HepG2 (cell line): ENCODE measurements at regions not wholly inside any gene's neighbourhood (a gene's known extent, or its start where the extent isn't known, plus 50 kb on each side); places are given as distances from the start of the nearest gene placed in this dataset.

Experiments
- ATAC-seq: fragments of 200-7000 bp; cut with Tn5 transposase; 3 replicates; pipeline ENCODE4 v1.9.1; 2020; ENCODE audit warnings: mild to moderate bottlenecking, moderate library complexity
- BruUV-seq: library from RNA; stranded (reverse); fragments of 400-500 nt; replicated peaks from 2 replicates; lab custom pipeline; 2021; lab: Mats Ljungman, UMichigan
- CTCF ChIA-PET: fragments of 300-600 bp; formaldehyde crosslinking; extraction: SDS; loops from one replicate; lab custom pipeline; 2021; ENCODE audit warnings: low total read pairs, inconsistent platforms, low intra/inter-chr PET ratio; lab: Yijun Ruan, JAX
- POLR2A ChIA-PET: fragments of 350-600 bp; sonication (Branson Sonifier 250); formaldehyde crosslinking; loops from one replicate; lab custom pipeline; 2020; ENCODE audit warnings: antibody characterized with exemption, inconsistent platforms; lab: Yijun Ruan, JAX
- DNase-seq: peaks from one replicate; pipeline ENCODE4 v3.0.0-alpha.2; 2015; ENCODE audit warnings: low spot score
- FAIRE-seq: peaks from 3 replicates; lab custom pipeline; 2011; peaks lifted over from hg19 to GRCh38; lab: Jason Lieb, UNC
- H2AFZ ChIP-seq: one replicate; pipeline ENCODE4 v1.6.1; 2011; ENCODE audit warnings: low read length, inconsistent platforms
- H3K27ac ChIP-seq: fragments of 300-600 bp; 3 replicates; pipeline ENCODE4 v1.8.0; 2011; ENCODE audit warnings: mixed run types, mild to moderate bottlenecking, mixed read lengths, low read length, inconsistent platforms; ENCODE audit not compliant: insufficient read depth; ENCODE audit errors: extremely low read length
- H3K27me3 ChIP-seq, 2 experiments: fragments of 200-600 bp in 1 of 2; 2 replicates in 1 of 2; 3 replicates in 1 of 2; pipeline versions ENCODE4 v1.6.0 to v1.8.0; 2011; ENCODE audit warnings: low read length in 2 of 2, mild to moderate bottlenecking in 2 of 2, moderate library complexity in 2 of 2, inconsistent platforms in 1 of 2; ENCODE audit not compliant: insufficient read depth in 2 of 2, control insufficient read depth in 1 of 2
- H3K36me3 ChIP-seq, 2 experiments: fragments of 200-600 bp in 1 of 2; replicated peaks in 1 of 2; 2 replicates in 1 of 2; 3 replicates in 1 of 2; pipeline versions ENCODE4 v1.5.1 to v1.8.0; 2011; ENCODE audit warnings: low read length in 2 of 2, inconsistent platforms in 1 of 2; ENCODE audit not compliant: insufficient read depth in 2 of 2, control insufficient read depth in 1 of 2
- H3K4me1 ChIP-seq: 2 replicates; pipeline ENCODE4 v1.5.1; 2012; ENCODE audit warnings: low read length, inconsistent platforms; ENCODE audit not compliant: insufficient read depth
- H3K4me2 ChIP-seq: 2 replicates; pipeline ENCODE4 v1.6.0; 2011; ENCODE audit warnings: low read depth, low read length, inconsistent platforms
- H3K4me3 ChIP-seq, 3 experiments: fragments of 200-600 bp in 1 of 3; sonication (generic), shearing (Covaris generic) in 1 of 3; replicated peaks in 1 of 3; 2 replicates each; pipeline ENCODE4 v1.5.1; 2011 to 2016; ENCODE audit warnings: low read length in 3 of 3, inconsistent platforms in 2 of 3, low read depth in 2 of 3, mild to moderate bottlenecking in 2 of 3, control low read depth in 1 of 3, mixed read lengths in 1 of 3; ENCODE audit not compliant: insufficient read depth in 1 of 3
- H3K79me2 ChIP-seq: one replicate; pipeline ENCODE4 v1.6.1; 2011; ENCODE audit warnings: low read length, inconsistent platforms; ENCODE audit not compliant: insufficient read depth
- H3K9ac ChIP-seq: 2 replicates; pipeline ENCODE4 v1.6.0; 2011; ENCODE audit warnings: mild to moderate bottlenecking, low read depth, low read length, inconsistent platforms; ENCODE audit not compliant: insufficient read depth
- H3K9me3 ChIP-seq: 2 replicates; pipeline ENCODE4 v1.5.1; 2012; ENCODE audit warnings: mild to moderate bottlenecking, low read length
- H4K20me1 ChIP-seq: 2 replicates; pipeline ENCODE4 v1.6.0; 2011; ENCODE audit warnings: inconsistent platforms, mild to moderate bottlenecking, low read length, moderate library complexity; ENCODE audit not compliant: insufficient read depth
- CSRNP1 ChIP-seq: sonication (generic); formaldehyde crosslinking; IDR thresholded peaks from 2 replicates; pipeline ENCODE4 v1.8.1; 2023; ENCODE audit warnings: mild to moderate bottlenecking, missing genetic modification reagents
- E2F5 ChIP-seq: sonication (generic); formaldehyde crosslinking; conservative IDR thresholded peaks from 2 replicates; pipeline ENCODE4 v1.4.0; 2020; ENCODE audit warnings: missing genetic modification reagents
- MEF2D ChIP-seq: sonication (generic); formaldehyde crosslinking; IDR thresholded peaks from 2 replicates; pipeline ENCODE4 v1.5.1; 2020; ENCODE audit warnings: mild to moderate bottlenecking, missing genetic modification reagents
- SMAD3 ChIP-seq: sonication (generic); formaldehyde crosslinking; IDR thresholded peaks from 2 replicates; pipeline ENCODE4 v1.4.0; 2020; ENCODE audit warnings: missing genetic modification reagents
- SMC3 ChIP-seq: IDR thresholded peaks from 2 replicates; pipeline ENCODE4 v1.6.1; 2011; ENCODE audit warnings: low read length, improper control_type of control experiment
- SRSF4 ChIP-seq: fragments of 200-400 bp; formaldehyde crosslinking; IDR thresholded peaks from one replicate; pipeline ENCODE4 v1.6.1; 2018; ENCODE audit warnings: mild to moderate bottlenecking, low read depth, low read length, moderate library complexity; ENCODE audit not compliant: poor library complexity, severe bottlenecking
- THAP9 ChIP-seq: sonication (generic); formaldehyde crosslinking; IDR thresholded peaks from 2 replicates; pipeline ENCODE4; 2020; ENCODE audit warnings: missing genetic modification reagents, mild to moderate bottlenecking, borderline replicate concordance
- WGBS: methylation state at CpG from one replicate; pipeline ENCODE4 v1.1.6; 2017; ENCODE audit warnings: low lambda C conversion rate; 5-methylcytosine and 5-hydroxymethylcytosine counted together
- in situ Hi-C: cut with HindIII; loops from 2 replicates; pipeline ENCODE4 v1.10.0; 2017; ENCODE audit warnings: low pct_unique_long_range_greater_than_20kb; ENCODE audit not compliant: extremely low pct_ligation_motif_present
- intact Hi-C: fragments of 100-400 bp; cut with micrococcal nuclease; formaldehyde crosslinking; loops from one replicate; pipeline ENCODE4 v1.10.0; 2022; ENCODE audit not compliant: unreplicated experiment
- TF ChIP-seq, protein P1 (sequence below): sonication (generic); formaldehyde crosslinking; IDR thresholded peaks from 2 replicates; pipeline ENCODE4 v1.4.0; 2020; ENCODE audit warnings: mild to moderate bottlenecking, missing genetic modification reagents

GRCh38 chr14:26104717-26105116 lies 493.1 kb downstream of the NOVA1 start:
- BruUV-seq: no TSS peak
- FAIRE-seq (no peak), ATAC-seq (no peak), DNase-seq (no peak)
- no peak overlapping the region for H3K27ac ChIP-seq
- 1% methylated on average over 2 of the region's 2 CpGs for WGBS
- H3K27me3 ChIP-seq: no peaks in the 10 kb centered on the region
- no peaks in the 10 kb centered on the region for H4K20me1 ChIP-seq
- H3K4me1 ChIP-seq: no peaks in the 10 kb centered on the region
- H3K9me3 ChIP-seq: peaks cover 67% of the 10 kb centered on the region
- H3K36me3 ChIP-seq: no peaks in the 10 kb centered on the region
- no peak overlapping the region for H3K4me2 ChIP-seq
- no peaks in the 10 kb centered on the region for H3K79me2 ChIP-seq
- TF ChIP-seq, protein P1, sequence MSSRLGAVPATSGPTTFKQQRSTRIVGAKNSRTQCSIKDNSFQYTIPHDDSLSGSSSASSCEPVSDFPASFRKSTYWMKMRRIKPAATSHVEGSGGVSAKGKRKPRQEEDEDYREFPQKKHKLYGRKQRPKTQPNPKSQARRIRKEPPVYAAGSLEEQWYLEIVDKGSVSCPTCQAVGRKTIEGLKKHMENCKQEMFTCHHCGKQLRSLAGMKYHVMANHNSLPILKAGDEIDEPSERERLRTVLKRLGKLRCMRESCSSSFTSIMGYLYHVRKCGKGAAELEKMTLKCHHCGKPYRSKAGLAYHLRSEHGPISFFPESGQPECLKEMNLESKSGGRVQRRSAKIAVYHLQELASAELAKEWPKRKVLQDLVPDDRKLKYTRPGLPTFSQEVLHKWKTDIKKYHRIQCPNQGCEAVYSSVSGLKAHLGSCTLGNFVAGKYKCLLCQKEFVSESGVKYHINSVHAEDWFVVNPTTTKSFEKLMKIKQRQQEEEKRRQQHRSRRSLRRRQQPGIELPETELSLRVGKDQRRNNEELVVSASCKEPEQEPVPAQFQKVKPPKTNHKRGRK (CRISPR knock-in tag): no peak
- no peak for TF ChIP-seq THAP9 (CRISPR knock-in tag)
- no peak for TF ChIP-seq SMC3
- TF ChIP-seq E2F5 (CRISPR knock-in tag): no peak
- TF ChIP-seq SRSF4: no peak
- TF ChIP-seq MEF2D (CRISPR knock-in tag): no peak
- TF ChIP-seq CSRNP1 (CRISPR knock-in tag): no peak
- no peak for TF ChIP-seq SMAD3 (CRISPR knock-in tag)
- H3K9ac ChIP-seq: no peak overlapping the region
- intact Hi-C loops: no loop called here
- H3K4me3 ChIP-seq: no peak overlapping the region
- ChIA-PET POLR2A (no interaction called here), CTCF (no interaction called here)
- in situ Hi-C loops: no loop called here
- no peak overlapping the region for H2AFZ ChIP-seq
